GM12878 (cell line): ENCODE measurements at regions not wholly inside any gene's neighbourhood (a gene's known extent, or its start where the extent isn't known, plus 50 kb on each side); places are given as distances from the start of the nearest gene placed in this dataset.

Source experiments
- ATAC-seq: fragments of 200-7000 bp; cut with Tn5 transposase; 3 replicates; pipeline ENCODE4 v1.9.1; 2020; ENCODE audit warnings: mild to moderate bottlenecking, moderate library complexity
- BruUV-seq: library from RNA; stranded (reverse); fragments of 400-500 nt; replicated peaks from 2 replicates; lab custom pipeline; 2021; lab: Mats Ljungman, UMichigan
- CTCF ChIA-PET: fragments of 300-600 bp; sonication (Branson Sonifier 250); formaldehyde crosslinking; extraction: SDS; loops from one replicate; lab custom pipeline; 2021; ENCODE audit warnings: inconsistent platforms; lab: Yijun Ruan, JAX
- POLR2A ChIA-PET: fragments of 350-600 bp; formaldehyde crosslinking; extraction: SDS; loops from one replicate; lab custom pipeline; 2021; ENCODE audit warnings: inconsistent platforms; lab: Charles Lee
- RAD21 ChIA-PET: fragments of 300-600 bp; sonication (Branson Sonifier 250); formaldehyde crosslinking; loops from one replicate; lab custom pipeline; 2023; ENCODE audit warnings: antibody characterized with exemption; ENCODE audit not compliant: unreplicated experiment; lab: Charles Lee
- SMC1A ChIA-PET: fragments of 300-600 bp; sonication (Branson Sonifier 250); formaldehyde crosslinking; loops from one replicate; lab custom pipeline; 2023; ENCODE audit not compliant: unreplicated experiment, uncharacterized antibody; lab: Charles Lee
- DNase-seq: peaks from one replicate; pipeline ENCODE4 v3.0.0-alpha.2; 2011; ENCODE audit warnings: low read depth, low spot score
- FAIRE-seq: peaks from 3 replicates; lab custom pipeline; 2011; peaks lifted over from hg19 to GRCh38; lab: Jason Lieb, UNC
- H2AFZ ChIP-seq: 2 replicates; pipeline ENCODE4 v1.6.0; 2011; ENCODE audit warnings: low read depth, low read length, control low read depth; ENCODE audit not compliant: control insufficient read depth
- H3K27ac ChIP-seq: 2 replicates; pipeline ENCODE4 v1.5.1; 2011; ENCODE audit warnings: control low read depth; ENCODE audit not compliant: control insufficient read depth, insufficient read depth
- H3K27me3 ChIP-seq, 2 experiments: replicated peaks in 1 of 2; 2 replicates each; pipeline versions ENCODE4 v1.6.0 to v1.6.1; 2011; ENCODE audit warnings: low read length in 1 of 2; ENCODE audit not compliant: control insufficient read depth in 2 of 2, insufficient read depth in 2 of 2
- H3K36me3 ChIP-seq, 2 experiments: 2 replicates each; pipeline ENCODE4 v1.5.1; 2011; ENCODE audit warnings: low read length in 1 of 2; ENCODE audit not compliant: control insufficient read depth in 2 of 2, insufficient read depth in 2 of 2
- H3K4me1 ChIP-seq: 2 replicates; pipeline ENCODE4 v1.6.1; 2011; ENCODE audit warnings: mild to moderate bottlenecking, low read length, moderate library complexity, mixed read lengths; ENCODE audit not compliant: control insufficient read depth, insufficient read depth
- H3K4me2 ChIP-seq: 2 replicates; pipeline ENCODE4 v1.6.0; 2011; ENCODE audit warnings: control low read depth; ENCODE audit not compliant: control insufficient read depth, insufficient read depth
- H3K4me3 ChIP-seq: fragments of 200-600 bp; sonication (generic); 2 replicates; pipeline ENCODE4 v1.5.1; 2016
- H3K79me2 ChIP-seq: 2 replicates; pipeline ENCODE4 v1.6.0; 2011; ENCODE audit warnings: low read length; ENCODE audit not compliant: control insufficient read depth, insufficient read depth
- H3K9ac ChIP-seq: 2 replicates; pipeline ENCODE4 v1.8.0; 2011; ENCODE audit warnings: low read length, control low read depth, mixed read lengths; ENCODE audit not compliant: control insufficient read depth, insufficient read depth
- H3K9me3 ChIP-seq: replicated peaks from 3 replicates; pipeline ENCODE4 v1.5.1; 2011; ENCODE audit warnings: mild to moderate bottlenecking, low read length; ENCODE audit not compliant: control insufficient read depth, insufficient read depth
- H4K20me1 ChIP-seq: 2 replicates; pipeline ENCODE4 v1.6.0; 2011; ENCODE audit not compliant: control insufficient read depth, insufficient read depth
- CEBPB ChIP-seq, 2 experiments: fragments of 150-350 bp in 1 of 2; IDR thresholded peaks; 2 replicates each; pipeline ENCODE4 v1.6.1; 2012 to 2014; ENCODE audit warnings: low read depth in 2 of 2, low read length in 2 of 2, borderline replicate concordance in 1 of 2, inconsistent platforms in 1 of 2
- CUX1 ChIP-seq: IDR thresholded peaks from 2 replicates; pipeline ENCODE4 v1.6.1; 2012; ENCODE audit warnings: improper control_type of control experiment, low read depth, low read length; ENCODE audit not compliant: insufficient replicate concordance
- NFYA ChIP-seq: IDR thresholded peaks from 2 replicates; pipeline ENCODE4 v1.6.1; 2011; ENCODE audit warnings: low read depth, mild to moderate bottlenecking, low read length, improper control_type of control experiment, borderline replicate concordance
- RBBP5 ChIP-seq: fragments of 200-600 bp; sonication (generic); conservative IDR thresholded peaks from 2 replicates; pipeline ENCODE4 v1.6.1; 2016
- SREBF1 ChIP-seq: IDR thresholded peaks from 2 replicates; pipeline ENCODE4 v1.6.1; 2012; ENCODE audit warnings: mild to moderate bottlenecking, low read length
- ZNF592 ChIP-seq: fragments of 450-650 bp; IDR thresholded peaks from 2 replicates; pipeline ENCODE4 v1.6.1; 2017; ENCODE audit warnings: mild to moderate bottlenecking, moderate library complexity
- ZNF687 ChIP-seq: fragments of 450-650 bp; IDR thresholded peaks from 2 replicates; pipeline ENCODE4 v1.6.1; 2017; ENCODE audit warnings: mild to moderate bottlenecking, moderate library complexity
- WGBS: methylation state at CpG from one replicate; pipeline ENCODE4 v1.1.6; 2016; ENCODE audit warnings: low lambda C conversion rate; ENCODE audit not compliant: insufficient replicate concordance, insufficient coverage; ENCODE audit errors: missing lambda C conversion rate; 5-methylcytosine and 5-hydroxymethylcytosine counted together
- in situ Hi-C: fragments of 300-500 bp; cut with MboI; formaldehyde crosslinking; loops from 9 replicates; pipeline ENCODE4 v1.14.3; 2018; ENCODE audit warnings: mixed read lengths
- intact Hi-C: fragments of 100-400 bp; cut with micrococcal nuclease; formaldehyde crosslinking; loops from one replicate; pipeline ENCODE4 v1.14.2; 2022; ENCODE audit not compliant: unreplicated experiment

- TF ChIP-seq CUX1 = no peak
These were observed 906.6 kb upstream of the KLHL29 start (continued) for GRCh38 chr2:22478329-22478728.

GRCh38 chr2:22481486-22482259 is 903.3 kb upstream of the KLHL29 start:
- ATAC-seq = no peak
- 11% methylated on average over 6 of the region's 6 CpGs for WGBS
- no peak for TF ChIP-seq NFYA
- no peak for TF ChIP-seq ZNF592
- TF ChIP-seq SREBF1 = no peak
- TF ChIP-seq RBBP5 = no peak
- TF ChIP-seq ZNF687 = no peak
- no peak for TF ChIP-seq CEBPB (IDR thresholded peaks at IDR 0.05; ENCODE audit: borderline replicate concordance in 1 of 2, low read depth in 2 of 2, low read length in 2 of 2)

More at GRCh38 chr2:22481486-22482259, 903.3 kb upstream of the KLHL29 start:
- CTCF ChIA-PET = no interaction called here
- no peak overlapping the region for H3K9ac ChIP-seq
- no peaks in the 10 kb centered on the region for H3K9me3 ChIP-seq
- in situ Hi-C loops (no loop called here), intact Hi-C loops (no loop called here)
- DNase-seq = no peak
- no peaks in the 10 kb centered on the region for H4K20me1 ChIP-seq
- H3K4me3 ChIP-seq = no peak overlapping the region
- H3K27me3 ChIP-seq = no peaks in the 10 kb centered on the region
- RAD21 ChIA-PET = no interaction called here
- no peaks in the 10 kb centered on the region for H3K79me2 ChIP-seq
- no peak overlapping the region for H3K27ac ChIP-seq
- H3K4me2 ChIP-seq = no peak overlapping the region
- BruUV-seq = no TSS peak
- H3K4me1 ChIP-seq = no peaks in the 10 kb centered on the region
- POLR2A ChIA-PET = no interaction called here
- no peak for FAIRE-seq
- no peaks in the 10 kb centered on the region for H3K36me3 ChIP-seq
- no peak overlapping the region for H2AFZ ChIP-seq
- SMC1A ChIA-PET = no interaction called here
